D721Med (cell line): ENCODE measurements at regions not wholly inside any gene's neighbourhood (a gene's known extent, or its start where the extent isn't known, plus 50 kb on each side); places are given as distances from the start of the nearest gene placed in this dataset.
A peak's percentile ranks its signal among the peaks of the same experiment; 100 is the strongest.

Experiments
- DNase-seq: peaks from one replicate; pipeline ENCODE4 v3.0.0; 2011; ENCODE audit warnings: low spot score; ENCODE audit not compliant: insufficient read length
- FAIRE-seq: peaks from 2 replicates; lab custom pipeline; 2011; peaks lifted over from hg19 to GRCh38; lab: Jason Lieb, UNC
- CTCF ChIP-seq: IDR thresholded peaks from 2 replicates; pipeline ENCODE4 v1.5.1; 2012; ENCODE audit warnings: mild to moderate bottlenecking, control low read depth; ENCODE audit not compliant: insufficient read depth; ENCODE audit errors: missing control alignments

DNA sequence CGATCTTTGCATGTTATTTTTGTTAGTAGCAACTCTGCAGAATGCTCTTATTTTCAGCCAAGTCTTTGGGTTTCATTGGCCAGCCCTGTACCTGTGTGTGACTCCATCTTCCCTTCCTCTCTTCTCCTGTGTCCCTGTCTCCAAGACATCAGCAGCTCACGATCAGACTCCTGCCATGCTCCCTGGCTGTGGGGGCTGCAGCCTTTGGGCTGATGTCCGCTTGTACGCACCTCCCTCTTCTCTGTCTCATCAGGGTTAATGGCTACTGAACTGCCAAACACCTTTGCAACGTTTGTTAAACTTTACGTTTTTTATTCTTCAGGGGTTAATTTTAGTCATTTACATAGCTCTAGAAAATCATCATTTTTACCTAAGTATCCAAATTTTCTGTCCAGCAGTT lies 103.5 kb upstream of the RET start:
- no peak for TF ChIP-seq CTCF
- no peak for FAIRE-seq
- no peak for DNase-seq

GRCh38 chr10:42973870-42974692 lies 102.8 kb upstream of the RET start:
- no peak for TF ChIP-seq CTCF
- DNase-seq (no peak), FAIRE-seq (no peak)

GRCh38 chr10:42974693-42975002 lies 102.2 kb upstream of the RET start:
- DNase-seq (no peak), FAIRE-seq (no peak)
- TF ChIP-seq CTCF, result no peak

DNA sequence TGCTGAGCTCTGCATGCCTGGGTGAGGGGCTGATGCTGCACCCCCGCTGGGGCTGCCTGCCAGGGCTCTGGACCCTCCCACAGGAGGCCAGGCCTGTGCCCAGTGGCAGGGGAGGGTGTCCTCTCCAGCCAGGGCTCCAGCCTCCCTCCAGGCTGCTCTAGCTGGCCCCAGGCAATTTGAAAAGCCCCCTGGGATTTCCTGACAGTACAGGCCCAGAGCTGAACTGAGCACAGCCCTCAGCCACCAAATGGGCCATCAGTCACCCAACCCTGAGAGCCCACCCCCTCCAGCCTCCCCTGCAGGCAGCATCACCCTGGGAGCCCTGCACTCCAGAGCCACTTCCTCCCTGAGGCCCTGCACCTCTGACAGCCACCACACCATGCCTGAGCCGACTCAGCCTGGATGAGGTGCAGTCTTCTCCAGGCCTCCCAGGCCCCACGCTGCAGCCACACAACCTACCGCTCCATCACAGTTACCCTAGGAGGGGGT lies 101.8 kb upstream of the RET start:
- no peak for TF ChIP-seq CTCF
- no peak for FAIRE-seq
- DNase-seq, result no peak

GRCh38 chr10:42975558-42976340 lies 101.1 kb upstream of the RET start:
- FAIRE-seq (no peak), DNase-seq (no peak)
- TF ChIP-seq CTCF, result peak; percentile 8

GRCh38 chr10:42976351-42977031 lies 100.4 kb upstream of the RET start:
- DNase-seq (no peak), FAIRE-seq (no peak)
- no peak for TF ChIP-seq CTCF
